ENCODE measurements at regions not wholly inside any gene's neighbourhood (a gene's known extent, or its start where the extent isn't known, plus 50 kb on each side); places are given as distances from the start of the nearest gene placed in this dataset.

DNA sequence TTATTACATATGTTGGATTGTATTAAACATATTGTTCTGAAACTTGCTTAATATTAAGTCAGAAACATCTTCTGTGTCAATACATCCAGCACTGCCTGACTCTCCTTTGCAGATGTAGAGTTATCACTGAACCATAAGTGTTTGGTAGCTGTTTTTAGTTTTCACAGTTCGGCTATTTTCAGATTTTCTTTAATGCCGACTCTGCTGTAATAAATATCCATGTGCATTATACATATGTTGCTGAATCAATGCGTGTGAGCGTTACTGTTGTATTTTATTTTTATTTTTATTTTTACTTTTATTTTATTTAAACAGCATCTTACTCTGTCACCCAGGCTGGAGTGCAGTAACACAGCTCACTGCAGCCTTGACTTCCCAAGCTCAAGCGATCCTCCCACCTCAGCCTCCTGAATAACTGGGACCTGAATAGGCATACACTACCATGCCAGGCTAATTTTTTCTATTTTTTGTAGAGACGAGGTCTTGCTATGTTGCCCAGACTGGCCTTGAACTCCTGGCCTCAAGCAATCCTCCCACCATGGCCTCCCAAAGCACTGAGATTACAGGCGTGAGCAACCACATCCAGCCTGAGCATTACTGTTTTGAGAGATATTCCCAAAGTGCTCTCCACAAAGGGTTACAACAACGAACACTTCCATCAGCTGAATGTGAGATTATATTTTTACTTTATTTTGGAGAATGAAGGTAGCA is 50.7 kb upstream of the NOCT start:
- no peak for ATAC-seq
- no peak for DNase-seq
- intact Hi-C loops (cut with DNase I, micrococcal nuclease): no loop called here

DNA sequence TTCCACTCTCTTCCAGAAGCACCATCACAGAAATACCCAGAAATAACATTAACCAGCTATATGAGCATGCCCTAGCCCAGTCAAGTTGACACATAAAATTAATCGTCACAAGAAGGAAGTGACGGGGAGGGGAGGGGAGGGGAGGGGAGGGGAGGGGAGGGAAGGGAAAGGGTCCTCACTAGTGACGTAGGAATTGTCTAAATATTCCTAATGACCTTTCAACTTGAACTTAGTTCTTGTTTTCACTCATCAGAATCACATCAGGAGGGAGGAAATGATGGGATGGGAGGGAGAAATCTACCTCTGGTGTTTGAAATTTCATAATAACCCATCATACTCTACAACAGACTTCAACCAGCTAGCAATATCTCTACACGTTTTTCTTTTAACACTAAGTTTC is 52.2 kb upstream of the NOCT start:
- intact Hi-C loops (cut with DNase I, micrococcal nuclease): no loop called here
- DNase-seq (no peak), ATAC-seq (no peak)

DNA sequence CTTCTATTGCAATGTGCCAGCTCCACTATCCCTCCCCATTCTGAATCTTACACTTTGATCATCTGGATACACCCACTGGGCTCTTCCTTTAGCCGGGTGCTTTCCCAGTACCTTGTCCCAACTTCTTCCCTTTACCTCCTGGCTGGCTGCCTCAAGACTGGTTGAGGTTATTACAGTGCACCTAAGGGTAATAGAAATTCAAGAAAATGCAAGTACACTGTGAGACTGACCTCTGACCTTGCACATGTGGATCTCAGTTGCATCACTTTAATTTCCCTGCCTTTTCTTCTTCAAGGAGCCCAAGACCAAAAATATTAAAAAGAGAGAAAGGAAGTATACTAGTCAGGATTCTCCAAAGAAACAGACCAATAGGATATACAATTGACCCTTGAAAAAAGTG is 53.9 kb upstream of the NOCT start:
- intact Hi-C loops (cut with DNase I, micrococcal nuclease): no loop called here
- no peak for DNase-seq
- no peak for ATAC-seq

DNA sequence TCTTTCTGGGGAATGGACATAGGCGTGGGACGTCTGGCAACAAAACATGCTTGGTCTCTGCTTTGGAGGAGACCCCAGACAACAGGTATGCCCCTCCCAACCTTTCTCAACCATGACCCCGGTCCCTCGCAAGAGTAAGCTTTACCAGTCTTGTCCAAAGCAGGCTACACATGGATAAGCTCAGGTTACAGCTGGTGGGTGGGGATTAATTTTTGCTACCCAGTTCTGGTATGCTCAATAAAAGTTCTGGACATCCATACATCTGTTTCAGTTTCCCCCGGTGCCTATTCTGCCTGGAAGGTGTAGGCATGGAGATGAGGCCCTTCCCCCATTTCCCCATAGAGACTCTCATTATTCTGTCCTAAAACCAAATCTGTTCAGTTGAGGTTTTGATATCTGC is 54.5 kb upstream of the NOCT start:
- intact Hi-C loops (cut with DNase I, micrococcal nuclease): no loop called here
- no peak for ATAC-seq
- DNase-seq: no peak

DNA sequence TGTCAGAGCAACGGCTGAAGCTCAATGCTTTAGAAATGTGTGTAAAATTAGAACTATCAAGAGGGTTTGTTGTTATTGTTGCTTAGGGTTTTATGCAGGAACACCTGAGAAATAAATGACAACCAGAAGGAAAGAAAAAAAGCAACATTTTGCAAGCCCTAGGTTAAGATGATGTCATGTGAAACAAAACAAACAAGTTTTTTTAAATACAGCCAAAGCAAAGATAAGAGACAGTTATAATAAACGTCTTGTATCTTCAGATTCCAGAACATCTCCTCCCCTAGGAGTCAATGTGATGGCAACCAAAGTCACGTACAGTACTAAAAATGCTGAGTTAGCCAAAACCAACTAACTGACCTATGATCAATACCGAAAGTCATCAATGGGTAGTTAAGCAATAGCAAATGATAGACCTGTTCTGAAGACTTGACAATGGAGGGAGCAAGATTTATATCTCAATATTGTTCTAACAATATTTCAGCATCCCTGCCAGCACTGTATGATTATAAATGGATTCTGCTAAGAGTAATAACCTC is 55.3 kb upstream of the NOCT start:
- ATAC-seq (no peak), DNase-seq (no peak)

DNA sequence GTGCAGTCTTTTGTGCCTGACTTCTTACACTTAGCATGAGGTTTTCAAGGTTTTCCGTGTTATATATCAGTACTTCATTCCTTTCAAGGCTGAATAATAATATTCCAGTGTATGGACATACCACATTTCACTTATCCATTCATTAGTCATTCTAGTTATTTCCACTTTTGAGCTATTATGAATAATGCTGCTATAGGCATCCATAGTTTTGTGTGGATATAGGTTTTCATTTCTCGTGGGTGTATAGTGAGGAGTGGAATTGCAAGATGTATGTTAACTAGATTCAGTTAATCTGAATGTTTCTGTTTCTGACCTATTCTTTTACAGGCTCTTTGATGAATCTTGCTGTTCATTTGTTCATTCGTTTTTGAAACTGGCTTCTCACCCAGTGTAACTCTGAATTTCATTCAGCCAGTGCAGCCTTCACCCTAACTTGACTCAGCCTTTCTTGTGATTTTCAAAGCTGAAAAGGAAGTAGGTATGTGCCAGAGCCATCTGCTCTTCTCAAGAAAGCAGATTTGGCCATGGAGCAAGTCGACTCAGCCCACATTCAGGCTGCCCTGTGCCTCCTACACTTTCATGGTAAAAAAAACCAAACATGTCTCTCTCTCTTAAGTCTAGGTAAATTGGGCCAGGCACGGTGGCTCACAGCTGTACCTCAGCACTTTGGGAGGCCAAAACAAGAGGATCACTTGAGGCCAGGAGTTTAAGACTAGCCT is 56.3 kb upstream of the NOCT start:
- DNase-seq (no peak), ATAC-seq (no peak)
- intact Hi-C loops (cut with DNase I, micrococcal nuclease): no loop called here

More for the DNA sequence above, 55.3 kb upstream of the NOCT start:
- intact Hi-C loops (cut with DNase I, micrococcal nuclease): no loop called here

DNA sequence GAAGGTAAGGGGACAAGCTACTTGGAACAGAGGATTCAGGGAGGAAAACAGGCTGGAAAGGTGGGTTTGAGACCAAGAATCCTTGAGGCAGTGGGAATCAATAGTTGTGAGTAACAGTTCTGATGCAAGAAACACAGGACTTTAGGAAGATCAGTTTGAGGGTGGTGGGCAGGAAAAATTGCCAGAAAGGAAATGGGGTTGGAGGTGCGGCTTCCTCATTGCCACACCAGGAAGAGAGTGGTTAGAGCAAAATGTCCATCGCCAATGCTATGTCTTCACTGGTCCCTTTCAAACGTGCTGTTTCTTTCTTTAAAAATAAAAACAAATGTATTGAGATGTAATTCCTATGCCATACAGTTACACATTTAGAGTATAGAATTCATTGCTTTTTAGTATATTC is 57.1 kb upstream of the NOCT start:
- ATAC-seq: no peak
- DNase-seq: no peak
- intact Hi-C loops (cut with DNase I, micrococcal nuclease): no loop called here

DNA sequence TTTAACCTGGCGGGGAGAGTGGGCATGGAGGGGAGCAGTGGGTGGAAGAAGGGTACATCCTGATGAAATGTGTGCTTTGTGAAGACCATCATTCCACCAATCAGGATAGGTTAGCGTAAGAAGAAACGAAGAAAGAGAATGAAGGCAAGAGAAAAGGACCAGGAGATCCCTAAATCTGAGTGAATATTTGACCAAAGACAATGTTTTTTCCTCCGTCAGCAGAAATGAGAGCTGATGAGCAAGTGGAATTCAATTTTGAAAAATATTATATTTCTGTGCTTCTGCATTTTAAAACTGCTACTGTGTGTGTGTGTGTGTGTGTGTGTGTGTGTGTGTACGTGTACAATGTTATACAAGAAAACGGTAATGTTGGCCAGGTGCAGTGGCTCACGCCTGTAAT is 58.3 kb upstream of the NOCT start:
- intact Hi-C loops (cut with DNase I, micrococcal nuclease): no loop called here
- ATAC-seq (no peak), DNase-seq (no peak)

DNA sequence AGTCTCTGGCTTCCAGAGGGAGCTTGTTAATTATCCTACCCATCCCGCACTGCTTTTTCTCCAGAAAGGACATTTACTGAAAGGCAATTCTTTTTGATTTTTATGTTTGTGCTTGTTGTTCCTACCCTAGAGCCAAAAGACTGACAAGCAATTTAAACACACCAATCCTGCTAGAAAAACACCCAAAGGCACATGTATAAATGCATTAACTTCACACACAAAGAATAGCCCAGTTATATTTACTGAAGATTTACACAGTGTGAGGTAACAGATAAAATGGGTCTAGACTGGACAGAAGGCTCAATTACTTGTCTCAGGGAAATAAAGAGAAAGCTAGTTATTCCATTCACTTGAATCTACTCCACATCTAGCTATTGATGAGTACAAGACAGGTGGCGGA is 61.2 kb upstream of the NOCT start:
- ATAC-seq: no peak
- no peak for DNase-seq
- intact Hi-C loops (cut with DNase I, micrococcal nuclease): no loop called here

DNA sequence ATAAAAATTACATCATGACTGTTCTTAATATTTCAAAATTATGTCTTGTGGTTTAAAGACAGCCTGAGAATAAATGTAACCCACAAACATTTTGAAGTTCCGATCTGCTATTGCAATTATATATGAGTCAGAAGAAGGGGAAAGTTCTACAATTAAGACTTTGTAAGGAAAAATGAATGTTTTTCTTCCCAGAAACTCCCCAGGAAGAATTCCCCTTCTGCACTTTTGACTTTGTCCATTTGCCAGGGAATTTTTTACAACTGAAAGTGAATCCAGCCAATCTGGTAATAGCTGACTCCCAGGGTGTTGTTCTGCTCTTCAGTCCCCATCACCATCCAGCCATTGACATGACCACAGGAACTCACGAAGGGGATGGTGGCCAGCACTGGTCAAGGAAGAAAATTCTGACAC is 61.6 kb upstream of the NOCT start:
- intact Hi-C loops (cut with DNase I, micrococcal nuclease): no loop called here
- DNase-seq (no peak), ATAC-seq (no peak)

DNA sequence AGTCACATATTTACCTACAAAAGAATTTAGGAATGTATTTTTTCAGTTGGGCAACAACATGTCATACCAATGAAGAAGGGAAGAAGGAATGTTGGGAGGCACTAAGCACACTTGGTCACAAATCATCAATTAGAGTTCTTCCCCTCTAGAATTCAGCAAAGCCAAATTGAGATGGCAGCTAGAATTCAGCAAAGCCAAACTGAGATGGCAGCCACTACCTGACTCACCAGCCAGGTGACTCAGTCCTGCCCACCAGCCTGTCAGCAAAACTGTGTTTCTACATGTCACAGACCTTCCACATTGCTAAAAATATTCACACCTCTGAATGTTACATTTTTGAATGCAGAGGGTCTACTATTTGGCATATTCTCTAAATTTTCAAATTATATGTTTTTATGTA is 63.2 kb upstream of the NOCT start:
- ATAC-seq: no peak
- intact Hi-C loops (cut with DNase I, micrococcal nuclease): no loop called here

DNA sequence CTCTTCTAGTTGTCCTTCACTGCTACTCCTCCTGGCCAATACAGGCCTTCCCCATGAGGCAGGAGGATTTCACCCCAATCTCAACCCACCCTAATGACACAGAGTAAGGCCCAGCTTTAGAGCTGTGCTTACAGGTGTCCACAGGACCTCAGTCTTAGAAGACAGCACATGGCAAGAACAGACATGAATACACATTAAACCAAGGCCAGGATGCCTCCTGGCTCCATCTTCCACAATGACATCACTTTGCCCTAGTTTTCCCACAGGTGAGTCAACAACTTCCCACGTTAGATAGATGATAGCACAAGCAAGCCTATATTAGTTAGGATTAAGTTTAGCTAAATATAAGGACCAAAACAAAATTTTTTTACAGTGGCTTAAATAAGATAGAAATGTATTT is 63.8 kb upstream of the NOCT start:
- DNase-seq: no peak
- intact Hi-C loops (cut with DNase I, micrococcal nuclease): no loop called here
- no peak for ATAC-seq

More for the DNA sequence above, 63.2 kb upstream of the NOCT start:
- DNase-seq: no peak

DNA sequence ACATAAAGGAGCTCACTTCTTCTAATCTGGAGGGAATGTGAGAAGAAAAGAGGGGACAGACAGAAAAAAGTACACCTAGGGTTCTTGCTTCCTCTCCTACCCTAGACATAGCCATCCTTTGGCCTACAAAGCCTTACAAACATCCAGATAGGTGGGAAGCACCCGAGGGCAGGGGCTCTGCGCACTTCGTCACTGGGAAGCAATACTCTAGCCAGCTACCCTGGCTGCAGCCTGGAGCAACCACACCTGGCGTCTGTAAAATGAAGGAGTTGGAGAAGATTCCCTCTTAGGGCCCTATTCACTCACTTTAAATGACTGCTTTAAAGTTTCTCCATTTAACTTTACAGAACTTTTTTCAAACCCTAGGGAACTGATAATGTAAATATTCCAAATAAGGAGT is 65.7 kb upstream of the NOCT start:
- intact Hi-C loops (cut with DNase I, micrococcal nuclease): no loop called here
- no peak for DNase-seq
- no peak for ATAC-seq

DNA sequence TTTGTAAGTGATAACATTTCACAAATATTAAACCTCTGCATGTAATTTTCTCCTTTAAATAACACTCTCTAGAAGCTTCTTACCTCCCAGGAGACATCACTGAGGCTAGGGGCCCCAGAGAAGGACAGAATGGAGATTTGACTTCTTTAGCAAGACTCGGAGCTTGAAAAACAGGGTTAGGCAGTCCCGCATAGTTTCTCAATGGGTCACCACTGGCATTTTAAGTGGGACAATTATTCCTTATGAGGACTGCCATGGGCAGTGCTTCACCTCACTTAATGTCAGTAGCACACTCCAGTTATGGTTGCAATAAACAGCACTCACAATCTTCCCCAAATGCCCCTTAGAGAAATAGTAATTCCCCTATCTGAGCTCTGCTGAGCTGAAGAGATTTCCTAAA is 66.7 kb upstream of the NOCT start:
- DNase-seq (no peak), ATAC-seq (no peak)
- intact Hi-C loops (cut with DNase I, micrococcal nuclease): no loop called here

DNA sequence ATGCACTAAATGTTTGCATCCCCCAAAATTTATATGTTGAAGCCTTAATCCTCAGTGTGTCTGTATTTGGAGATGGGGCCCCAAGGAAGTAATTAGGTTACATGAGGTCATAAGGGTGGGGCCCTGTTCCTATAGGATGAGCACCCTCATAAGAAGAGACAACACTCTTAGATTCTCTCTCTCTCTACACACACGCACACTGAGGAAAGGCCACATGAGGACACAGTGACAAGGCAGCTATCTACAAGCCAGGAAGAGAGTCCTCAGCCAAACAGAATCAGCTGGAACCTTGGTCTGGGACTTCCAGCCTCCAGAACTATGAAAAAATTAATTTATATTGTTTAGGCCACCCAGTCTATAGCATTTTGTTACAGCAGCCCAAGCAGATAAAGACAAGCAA is 69.3 kb upstream of the NOCT start:
- intact Hi-C loops (cut with DNase I, micrococcal nuclease): no loop called here
- no peak for ATAC-seq

DNA sequence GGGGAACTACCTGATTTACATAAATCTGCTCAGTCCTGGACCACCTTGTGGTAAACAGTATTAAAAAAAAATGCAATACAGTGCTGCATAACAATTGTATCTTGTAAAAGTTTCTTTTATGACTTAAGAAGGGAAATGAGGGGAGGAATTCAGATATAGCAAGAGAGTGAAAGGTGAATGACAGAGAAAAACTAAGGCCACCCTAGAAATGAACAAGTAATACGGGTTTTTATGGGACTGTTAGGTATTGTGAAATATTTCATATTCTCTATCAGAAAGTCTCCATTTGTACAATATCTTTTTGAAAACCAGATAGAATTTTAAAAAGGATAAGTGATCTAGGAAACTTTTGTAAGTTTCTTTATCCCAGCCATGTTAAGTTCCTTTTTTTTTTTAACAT is 69.7 kb upstream of the NOCT start:
- DNase-seq: no peak
- intact Hi-C loops (cut with DNase I, micrococcal nuclease): no loop called here
- ATAC-seq: no peak

More for the DNA sequence above, 69.3 kb upstream of the NOCT start:
- DNase-seq: no peak

DNA sequence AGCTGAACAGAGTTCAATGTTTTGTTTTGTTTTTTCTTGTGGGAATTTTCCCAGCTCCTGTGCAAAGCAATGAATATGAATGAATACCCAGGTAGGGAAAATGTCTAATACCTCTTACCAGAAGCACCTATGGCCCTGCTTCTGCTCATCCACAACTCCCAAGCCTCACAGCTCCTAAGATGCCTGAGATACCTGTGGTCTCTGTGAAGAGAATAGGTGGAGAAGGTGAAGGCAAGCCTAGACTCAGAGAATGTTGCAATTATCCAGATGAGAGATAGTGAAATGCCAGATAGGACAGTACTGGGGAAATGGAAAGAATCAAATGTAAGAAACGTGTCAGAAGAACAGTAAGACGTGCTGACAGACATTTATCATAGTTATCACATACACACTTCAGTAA is 70.2 kb upstream of the NOCT start:
- ATAC-seq: no peak
- no peak for DNase-seq
- intact Hi-C loops (cut with DNase I, micrococcal nuclease): no loop called here

DNA sequence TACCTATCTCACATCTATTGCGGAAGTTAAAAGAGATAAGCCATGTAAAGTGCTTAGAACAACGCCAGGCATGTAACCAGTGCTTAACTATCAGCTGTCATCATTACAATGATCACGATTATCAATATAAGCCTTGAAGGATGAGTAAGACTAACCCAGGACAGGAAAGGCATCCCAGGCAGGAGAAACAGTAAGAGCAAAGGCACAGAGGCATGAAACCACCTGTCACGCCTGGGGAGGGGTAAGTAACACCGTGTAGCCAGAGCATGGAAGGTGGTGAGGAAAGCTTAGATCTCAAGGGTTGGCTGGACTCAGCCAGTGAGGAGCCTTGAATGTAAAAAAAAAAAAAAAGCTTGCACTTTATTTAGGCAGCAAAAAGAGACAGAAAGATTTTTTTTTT is 71.7 kb upstream of the NOCT start:
- ATAC-seq (no peak), DNase-seq (no peak)
- intact Hi-C loops (cut with DNase I, micrococcal nuclease): no loop called here

DNA sequence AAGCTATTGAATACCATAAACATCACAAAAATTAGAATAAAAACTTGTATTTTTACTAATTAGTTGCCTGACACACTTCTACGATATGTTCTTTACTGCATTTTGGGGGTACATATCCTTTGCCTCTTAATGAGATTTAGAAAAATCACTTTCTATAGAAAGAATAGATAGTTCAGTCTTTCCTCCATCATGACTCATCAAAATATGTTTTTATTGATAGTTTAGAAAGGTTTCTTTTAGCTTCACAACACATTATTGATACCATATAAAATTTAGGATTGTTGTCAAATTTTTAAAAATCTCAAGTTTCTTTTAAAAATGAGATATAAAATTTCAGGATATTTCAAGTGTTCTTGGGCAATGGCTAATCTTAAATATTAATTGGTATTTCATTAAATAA is 74.5 kb upstream of the NOCT start:
- ATAC-seq: no peak
- intact Hi-C loops (cut with DNase I, micrococcal nuclease): no loop called here
- no peak for DNase-seq

DNA sequence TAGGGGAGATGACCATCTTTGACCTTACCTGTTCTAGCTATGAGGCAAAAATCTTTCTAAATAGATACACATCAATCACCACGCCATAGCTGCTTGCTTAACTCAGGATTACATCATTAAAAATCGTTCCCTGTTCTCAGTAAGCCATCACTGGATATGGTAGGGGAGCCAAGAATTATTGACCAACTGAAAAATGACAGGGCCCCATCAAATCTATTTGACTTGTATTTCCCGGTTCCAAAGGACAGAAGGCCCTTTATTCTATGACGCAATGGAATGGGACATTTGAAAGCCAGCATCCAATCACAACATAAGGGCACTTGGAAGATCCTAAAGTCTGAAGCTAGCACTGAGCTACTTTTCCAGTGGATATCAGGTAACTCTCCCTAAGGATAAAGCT is 75.6 kb upstream of the NOCT start:
- ATAC-seq (peak; percentile 56), DNase-seq (no peak)
- intact Hi-C loops (cut with DNase I, micrococcal nuclease): no loop called here

DNA sequence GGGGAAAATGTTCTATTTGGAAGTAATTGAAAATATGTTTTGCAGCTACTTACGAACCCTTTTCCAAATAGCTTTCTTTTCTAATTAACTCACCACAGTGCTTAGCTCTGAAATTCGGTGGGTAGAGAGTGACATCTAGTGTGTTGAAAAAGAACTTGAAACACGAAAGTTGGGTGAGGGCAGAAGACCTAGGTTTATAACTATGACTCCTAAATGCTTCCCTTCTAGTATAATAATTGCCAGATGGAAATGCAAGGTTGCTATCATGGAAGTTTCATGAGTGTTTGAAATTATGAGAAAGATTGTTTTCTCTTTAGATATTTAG is 77.3 kb upstream of the NOCT start:
- intact Hi-C loops (cut with DNase I, micrococcal nuclease): no loop called here
- ATAC-seq (peak; percentile 57), DNase-seq (no peak)

Data from left colon (tissue), 2 donors.